Tibial artery (tissue), 4 donors: ENCODE measurements at regions not wholly inside any gene's neighbourhood (a gene's known extent, or its start where the extent isn't known, plus 50 kb on each side); places are given as distances from the start of the nearest gene placed in this dataset.

Experiments used
- DNase-seq, 2 donors: peaks; one replicate each; pipeline ENCODE4 v3.0.0-alpha.2; 2019
- H3K27ac ChIP-seq, 2 donors: fragments of 200-600 bp; sonication (generic) in 1 of 2; 1 replicate in 1 of 2; 2 replicates in 1 of 2; pipeline ENCODE4 v1.5.1; 2018 to 2019; ENCODE audit warnings: mild to moderate bottlenecking in 1 of 2
- H3K27me3 ChIP-seq, 2 donors: fragments of 200-600 bp; sonication (generic) in 1 of 2; one replicate each; pipeline versions ENCODE4 v1.5.1 to v1.6.0; 2016 to 2019
- H3K36me3 ChIP-seq, 3 donors: fragments of 200-600 bp; sonication (generic) in 2 of 3; one replicate each; pipeline ENCODE4 v1.5.1; 2016 to 2019; ENCODE audit warnings: mild to moderate bottlenecking in 2 of 3
- H3K4me1 ChIP-seq, 4 donors: fragments of 200-600 bp; sonication (generic) in 2 of 4; 1 replicate in 3 of 4; 2 replicates in 1 of 4; pipeline ENCODE4 v1.5.1; 2016 to 2019
- H3K4me3 ChIP-seq, 2 donors: fragments of 200-600 bp; sonication (generic) in 1 of 2; 1 replicate in 1 of 2; 2 replicates in 1 of 2; pipeline ENCODE4 v1.5.1; 2018 to 2019; ENCODE audit warnings: mild to moderate bottlenecking in 2 of 2
- H3K9me3 ChIP-seq, 3 donors: fragments of 200-600 bp; sonication (generic) in 1 of 3; one replicate each; pipeline ENCODE4 v1.5.1; 2016 to 2019
- CTCF ChIP-seq, 2 experiments: fragments of 200-600 bp in 1 of 2; fragments of 450-650 bp in 1 of 2; IDR thresholded peaks; one replicate each; pipeline ENCODE4 v1.5.1; 2017 to 2019; ENCODE audit warnings: antibody characterized with exemption in 2 of 2, mild to moderate bottlenecking in 1 of 2, moderate library complexity in 1 of 2
- intact Hi-C: fragments of 100-400 bp; cut with DNase I; formaldehyde crosslinking; loops from one replicate; pipeline ENCODE4 v1.15.0; 2023; ENCODE audit warnings: low total_unique reads

- Histone ChIP-seq H3K9me3 (no peaks in the 10 kb centered on the region), H3K27me3 (no peaks in the 10 kb centered on the region), H3K27ac (no peak overlapping the region), H3K36me3 (no peaks in the 10 kb centered on the region), H3K4me1 (no peaks in the 10 kb centered on the region), H3K4me3 (no peak overlapping the region)
- no peak for DNase-seq
- TF ChIP-seq CTCF (IDR thresholded peaks at IDR 0.05) = no peak
- intact Hi-C loops = no loop called here
These were observed 1630.2 kb upstream of the FLRT2 start for GRCh38 chr14:83899706-83900105.

- Histone ChIP-seq H3K27me3 (no peaks in the 10 kb centered on the region), H3K9me3 (no peaks in the 10 kb centered on the region)
These were observed 1624.8 kb upstream of the FLRT2 start for GRCh38 chr14:83905157-83905556.

GRCh38 chr14:83908419-83908818, 1621.5 kb upstream of the FLRT2 start:
- no peak for DNase-seq
- no peak for TF ChIP-seq CTCF (IDR thresholded peaks at IDR 0.05)
- Histone ChIP-seq H3K4me3 (no peak overlapping the region), H3K9me3 (no peaks in the 10 kb centered on the region), H3K36me3 (no peaks in the 10 kb centered on the region), H3K27me3 (no peaks in the 10 kb centered on the region), H3K4me1 (no peaks in the 10 kb centered on the region), H3K27ac (no peak overlapping the region)
- intact Hi-C loops = no loop called here

More at GRCh38 chr14:83905157-83905556, 1624.8 kb upstream of the FLRT2 start:
- Histone ChIP-seq H3K4me1 (no peaks in the 10 kb centered on the region), H3K36me3 (no peaks in the 10 kb centered on the region), H3K4me3 (no peak overlapping the region), H3K27ac (no peak overlapping the region)
- intact Hi-C loops = no loop called here
- DNase-seq = no peak
- TF ChIP-seq CTCF (IDR thresholded peaks at IDR 0.05) = no peak

GRCh38 chr14:83909507-83909906, 1620.4 kb upstream of the FLRT2 start:
- Histone ChIP-seq H3K36me3 (no peaks in the 10 kb centered on the region), H3K4me1 (no peaks in the 10 kb centered on the region), H3K27me3 (no peaks in the 10 kb centered on the region), H3K4me3 (no peak overlapping the region), H3K9me3 (no peaks in the 10 kb centered on the region), H3K27ac (no peak overlapping the region)
- TF ChIP-seq CTCF (IDR thresholded peaks at IDR 0.05) = no peak
- intact Hi-C loops = no loop called here
- DNase-seq = no peak

- no peaks in the 10 kb centered on the region for H3K9me3 ChIP-seq
- no peaks in the 10 kb centered on the region for H3K4me1 ChIP-seq
- no peak for DNase-seq
- no peaks in the 10 kb centered on the region for H3K36me3 ChIP-seq
- intact Hi-C loops = no loop called here
- H3K27ac ChIP-seq = no peak overlapping the region
- no peaks in the 10 kb centered on the region for H3K27me3 ChIP-seq
- TF ChIP-seq CTCF (IDR thresholded peaks at IDR 0.05) = no peak
- H3K4me3 ChIP-seq = no peak overlapping the region
These were observed 1617.8 kb upstream of the FLRT2 start for GRCh38 chr14:83912032-83912642.

GRCh38 chr14:83913476-83913875, 1616.5 kb upstream of the FLRT2 start:
- Histone ChIP-seq H3K27ac (no peak overlapping the region), H3K36me3 (no peaks in the 10 kb centered on the region), H3K27me3 (no peaks in the 10 kb centered on the region), H3K9me3 (no peaks in the 10 kb centered on the region), H3K4me1 (no peaks in the 10 kb centered on the region), H3K4me3 (no peak overlapping the region)
- intact Hi-C loops = no loop called here
- no peak for DNase-seq
- TF ChIP-seq CTCF (IDR thresholded peaks at IDR 0.05) = no peak
